ENCODE measurements at regions not wholly inside any gene's neighbourhood (a gene's known extent, or its start where the extent isn't known, plus 50 kb on each side); places are given as distances from the start of the nearest gene placed in this dataset.

- no peak for DNase-seq
Observed at GRCh38 chr10:21249435-21249834, 276.0 kb downstream of the SKIDA1 start.

GRCh38 chr10:21247592-21247991 lies 277.9 kb downstream of the SKIDA1 start:
- DNase-seq: no peak

GRCh38 chr10:21246178-21246577 lies 279.3 kb downstream of the SKIDA1 start:
- no peak for DNase-seq

- DNase-seq: no peak
Observed at GRCh38 chr10:21243748-21244257, 281.7 kb downstream of the SKIDA1 start.

- DNase-seq: no peak
Observed at GRCh38 chr10:21242915-21243314, 282.6 kb downstream of the SKIDA1 start.

GRCh38 chr10:21238717-21239116 lies 286.8 kb downstream of the SKIDA1 start:
- DNase-seq: peak; percentile 71

- DNase-seq: peak; percentile 48
Observed at GRCh38 chr10:21238044-21238443, 287.4 kb downstream of the SKIDA1 start.

- DNase-seq: no peak
Observed at GRCh38 chr10:21234761-21235160, 290.7 kb downstream of the SKIDA1 start.

GRCh38 chr10:21230219-21230618 lies 295.3 kb downstream of the SKIDA1 start:
- DNase-seq: no peak

- no peak for DNase-seq
Observed at GRCh38 chr10:21217748-21218367, 307.6 kb downstream of the SKIDA1 start.

GRCh38 chr10:21217107-21217506 lies 308.4 kb downstream of the SKIDA1 start:
- peak; percentile 7 for DNase-seq

- no peak for DNase-seq
Observed at GRCh38 chr10:21214329-21214728, 311.2 kb downstream of the SKIDA1 start.

- DNase-seq: no peak
Observed at GRCh38 chr10:21213381-21213780, 312.1 kb downstream of the SKIDA1 start.

- no peak for DNase-seq
Observed at GRCh38 chr10:21212912-21213311, 312.6 kb downstream of the SKIDA1 start.

GRCh38 chr10:21212348-21212747 lies 313.1 kb downstream of the SKIDA1 start:
- no peak for DNase-seq

GRCh38 chr10:21209495-21209894 lies 312.4 kb upstream of the NEBL start:
- DNase-seq: no peak

- DNase-seq: no peak
Observed at GRCh38 chr10:21208666-21209316, 311.7 kb upstream of the NEBL start.

- DNase-seq: no peak
Observed at GRCh38 chr10:21207852-21208646, 310.9 kb upstream of the NEBL start.

GRCh38 chr10:21205328-21205727 lies 308.2 kb upstream of the NEBL start:
- no peak for DNase-seq

GRCh38 chr10:21203473-21204107 lies 306.5 kb upstream of the NEBL start:
- DNase-seq: no peak

GRCh38 chr10:21202776-21203462 lies 305.8 kb upstream of the NEBL start:
- DNase-seq: no peak

GRCh38 chr10:21199501-21199900 lies 302.4 kb upstream of the NEBL start:
- DNase-seq: no peak

- DNase-seq: no peak
Observed at GRCh38 chr10:21197838-21198237, 300.7 kb upstream of the NEBL start.

Measured in NCI-H69 (cell line).